DOHH2 (cell line): ENCODE measurements at regions not wholly inside any gene's neighbourhood (a gene's known extent, or its start where the extent isn't known, plus 50 kb on each side); places are given as distances from the start of the nearest gene placed in this dataset.
A peak's percentile ranks its signal among the peaks of the same experiment; 100 is the strongest.
"Not testable (repeated sequence)": the region's sequence is repeated elsewhere in the genome, so short reads cannot be mapped to it uniquely, and the experiment has no call there.

Experiments
- H3F3A ChIP-seq: fragments of 200-600 bp; sonication (generic), shearing (Covaris generic); 2 replicates; pipeline ENCODE4 v1.6.0; 2016; ENCODE audit warnings: antibody characterized with exemption, mild to moderate bottlenecking; ENCODE audit not compliant: control insufficient read depth, insufficient read depth
- H3K27ac ChIP-seq: fragments of 200-600 bp; sonication (generic); 2 replicates; pipeline ENCODE4 v1.5.1; 2014; ENCODE audit warnings: low read depth, mild to moderate bottlenecking, low read length, moderate library complexity
- H3K27me3 ChIP-seq: fragments of 200-600 bp; sonication (generic); 2 replicates; pipeline ENCODE4 v1.6.1; 2014; ENCODE audit warnings: mild to moderate bottlenecking, low read length, mixed read lengths; ENCODE audit not compliant: control insufficient read depth
- H3K36me3 ChIP-seq: fragments of 200-600 bp; sonication (generic); 2 replicates; pipeline ENCODE4 v1.6.1; 2014; ENCODE audit warnings: mild to moderate bottlenecking, low read length, moderate library complexity, mixed read lengths; ENCODE audit not compliant: control insufficient read depth
- H3K4me1 ChIP-seq: fragments of 200-600 bp; sonication (generic); 2 replicates; pipeline ENCODE4 v1.6.1; 2014; ENCODE audit warnings: mild to moderate bottlenecking, low read length, mixed read lengths; ENCODE audit not compliant: control insufficient read depth
- H3K4me2 ChIP-seq: fragments of 200-600 bp; sonication (generic); 2 replicates; pipeline ENCODE4 v1.6.0; 2014; ENCODE audit warnings: mild to moderate bottlenecking, low read length, moderate library complexity
- H3K4me3 ChIP-seq: fragments of 200-600 bp; sonication (generic); 2 replicates; pipeline ENCODE4 v1.5.1; 2014; ENCODE audit warnings: mild to moderate bottlenecking, low read length, mixed read lengths
- H3K79me2 ChIP-seq: fragments of 200-600 bp; sonication (generic); 2 replicates; pipeline ENCODE4 v1.6.1; 2014; ENCODE audit warnings: mild to moderate bottlenecking, low read length, mixed read lengths; ENCODE audit not compliant: control insufficient read depth
- H3K9me2 ChIP-seq: fragments of 200-600 bp; sonication (generic); replicated peaks from 2 replicates; pipeline ENCODE4 v1.6.1; 2014; ENCODE audit warnings: mild to moderate bottlenecking, low read length, mixed read lengths; ENCODE audit not compliant: control insufficient read depth
- H3K9me3 ChIP-seq: fragments of 200-600 bp; sonication (generic); 2 replicates; pipeline ENCODE4 v1.6.1; 2014; ENCODE audit warnings: antibody characterized with exemption, low read length, mixed read lengths; ENCODE audit not compliant: control insufficient read depth, insufficient read depth
- H4K20me1 ChIP-seq: fragments of 200-600 bp; sonication (generic); 2 replicates; pipeline ENCODE4 v1.6.0; 2014; ENCODE audit warnings: low read depth, mild to moderate bottlenecking, antibody characterized with exemption, low read length, moderate library complexity; ENCODE audit not compliant: control insufficient read depth, insufficient read depth
- CTCF ChIP-seq: fragments of 200-600 bp; sonication (generic); IDR thresholded peaks from one replicate; pipeline ENCODE4 v1.5.1; 2014; ENCODE audit warnings: antibody characterized with exemption, mild to moderate bottlenecking, low read depth, low read length; ENCODE audit not compliant: poor library complexity, severe bottlenecking
- EZH2phosphoT487 ChIP-seq: fragments of 200-600 bp; sonication (generic); IDR thresholded peaks from 2 replicates; pipeline ENCODE4 v1.6.1; 2017; ENCODE audit warnings: borderline replicate concordance, mild to moderate bottlenecking, antibody characterized with exemption, low read length, moderate library complexity, mixed read lengths

- TF ChIP-seq EZH2phosphoT487 = no peak
- no peak for TF ChIP-seq CTCF
- Histone ChIP-seq H3K4me3 (peak overlapping the region; percentile 71), H3F3A (peaks cover 10% of the 10 kb centered on the region), H3K36me3 (no peaks in the 10 kb centered on the region), H3K4me2 (peak overlapping the region; percentile 97), H3K9me2 (no peaks in the 10 kb centered on the region), H3K9me3 (no peaks in the 10 kb centered on the region), H4K20me1 (no peaks in the 10 kb centered on the region), H3K4me1 (peaks cover 35% of the 10 kb centered on the region), H3K27me3 (no peaks in the 10 kb centered on the region), H3K79me2 (no peaks in the 10 kb centered on the region), H3K27ac (peak overlapping the region; percentile 92)
Measured at GRCh38 chr1:101128846-101129245, 103.3 kb upstream of the DPH5 start.

- Histone ChIP-seq H3K27ac (peak overlapping the region; percentile 92), H3K79me2 (no peaks in the 10 kb centered on the region), H3K9me3 (no peaks in the 10 kb centered on the region), H3K4me1 (peaks cover 34% of the 10 kb centered on the region), H3K4me3 (peak overlapping the region; percentile 71), H3K27me3 (no peaks in the 10 kb centered on the region), H3K4me2 (peak overlapping the region; percentile 97), H3K9me2 (no peaks in the 10 kb centered on the region), H4K20me1 (no peaks in the 10 kb centered on the region), H3K36me3 (no peaks in the 10 kb centered on the region), H3F3A (peaks cover 10% of the 10 kb centered on the region)
- no peak for TF ChIP-seq EZH2phosphoT487
- no peak for TF ChIP-seq CTCF
Measured at GRCh38 chr1:101128211-101128727, 102.7 kb upstream of the DPH5 start.

DNA sequence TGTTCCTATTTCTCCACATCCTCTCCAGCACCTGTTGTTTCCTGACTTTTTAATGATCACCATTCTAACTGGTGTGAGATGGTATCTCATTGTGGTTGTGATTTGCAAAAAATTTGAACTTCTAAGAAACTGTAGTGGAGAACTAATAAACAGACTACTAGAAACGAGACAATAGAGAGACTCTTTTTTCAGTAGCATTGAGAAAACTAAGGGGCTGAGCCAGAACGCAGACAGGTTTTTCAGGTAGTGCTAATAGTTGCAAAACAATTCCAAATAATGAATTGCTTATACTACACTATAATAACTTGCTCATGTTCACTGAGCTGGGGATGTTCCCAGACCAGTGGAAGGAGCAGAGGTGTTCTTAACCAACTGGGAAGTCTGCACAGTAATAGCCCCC is 98.8 kb upstream of the DPH5 start:
- Histone ChIP-seq H3K4me2 (no peak overlapping the region), H3K4me1 (peaks cover 48% of the 10 kb centered on the region), H3K79me2 (no peaks in the 10 kb centered on the region), H3K9me3 (no peaks in the 10 kb centered on the region), H3F3A (peaks cover 10% of the 10 kb centered on the region), H3K27me3 (no peaks in the 10 kb centered on the region), H4K20me1 (no peaks in the 10 kb centered on the region), H3K4me3 (no peak overlapping the region), H3K9me2 (no peaks in the 10 kb centered on the region), H3K27ac (no peak overlapping the region), H3K36me3 (no peaks in the 10 kb centered on the region)
- TF ChIP-seq CTCF (no peak), EZH2phosphoT487 (no peak)

DNA sequence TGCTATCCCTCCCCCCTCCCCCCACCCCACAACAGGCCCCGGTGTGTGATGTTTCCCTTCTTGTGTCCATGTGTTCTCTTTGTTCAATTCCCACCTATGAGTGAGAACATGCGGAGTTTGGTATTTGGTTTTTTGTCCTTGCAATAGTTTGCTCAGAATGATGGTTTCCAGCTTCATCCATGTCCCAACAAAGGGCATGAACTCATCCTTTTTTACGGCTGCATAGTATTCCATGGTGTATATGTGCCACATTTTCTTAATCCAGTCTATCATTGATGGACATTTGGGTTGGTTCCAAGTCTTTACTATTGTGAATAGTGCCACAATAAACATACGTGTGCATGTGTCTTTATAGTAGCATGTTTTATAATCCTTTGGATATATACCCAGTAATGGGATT is 98.3 kb upstream of the DPH5 start:
- not testable (repeated sequence) for H3K9me3 ChIP-seq, H3K79me2 ChIP-seq, H3K4me3 ChIP-seq, H3K4me2 ChIP-seq, H3K36me3 ChIP-seq, H4K20me1 ChIP-seq, H3K27me3 ChIP-seq, H3K9me2 ChIP-seq, H3K27ac ChIP-seq
- Histone ChIP-seq H3K4me1 (peaks cover 43% of the 10 kb centered on the region), H3F3A (peaks cover 10% of the 10 kb centered on the region)
